HG02759 (cell line): ENCODE measurements at regions not wholly inside any gene's neighbourhood (a gene's known extent, or its start where the extent isn't known, plus 50 kb on each side); places are given as distances from the start of the nearest gene placed in this dataset.

Source experiments
- ATAC-seq: cut with Tn5 transposase; IDR thresholded peaks from one replicate; pipeline ENCODE4 v1.9.1; 2021; ENCODE audit warnings: mild to moderate bottlenecking, moderate library complexity; ENCODE audit not compliant: unreplicated experiment

- ATAC-seq = no peak
Measured at GRCh38 chr10:8227246-8227645, 172.8 kb downstream of the GATA3 start.

GRCh38 chr10:8229153-8229552 lies 174.7 kb downstream of the GATA3 start:
- no peak for ATAC-seq

- ATAC-seq = no peak
Measured at GRCh38 chr10:8230902-8231301, 176.4 kb downstream of the GATA3 start.

- no peak for ATAC-seq
Measured at GRCh38 chr10:8233049-8233448, 178.6 kb downstream of the GATA3 start.

- no peak for ATAC-seq
Measured at GRCh38 chr10:8233832-8234259, 179.4 kb downstream of the GATA3 start.

GRCh38 chr10:8235253-8236027 lies 181.0 kb downstream of the GATA3 start:
- ATAC-seq = no peak

GRCh38 chr10:8238986-8239385 lies 184.5 kb downstream of the GATA3 start:
- ATAC-seq = no peak

GRCh38 chr10:8240861-8241260 lies 186.4 kb downstream of the GATA3 start:
- no peak for ATAC-seq

- no peak for ATAC-seq
Measured at GRCh38 chr10:8242295-8242872, 187.9 kb downstream of the GATA3 start.

GRCh38 chr10:8245131-8245813 lies 190.8 kb downstream of the GATA3 start:
- no peak for ATAC-seq

GRCh38 chr10:8245814-8246142 lies 191.3 kb downstream of the GATA3 start:
- ATAC-seq = no peak

- no peak for ATAC-seq
Measured at GRCh38 chr10:8246548-8246947, 192.1 kb downstream of the GATA3 start.

GRCh38 chr10:8247191-8247590 lies 192.7 kb downstream of the GATA3 start:
- no peak for ATAC-seq

GRCh38 chr10:8248868-8249267 lies 194.4 kb downstream of the GATA3 start:
- ATAC-seq = no peak

GRCh38 chr10:8254350-8254749 lies 199.9 kb downstream of the GATA3 start:
- ATAC-seq = no peak

- ATAC-seq = no peak
Measured at GRCh38 chr10:8255301-8255700, 200.8 kb downstream of the GATA3 start.

- no peak for ATAC-seq
Measured at GRCh38 chr10:8260645-8261044, 206.2 kb downstream of the GATA3 start.

GRCh38 chr10:8262317-8262716 lies 207.8 kb downstream of the GATA3 start:
- ATAC-seq = no peak

GRCh38 chr10:8269976-8270375 lies 215.5 kb downstream of the GATA3 start:
- ATAC-seq = no peak

- no peak for ATAC-seq
Measured at GRCh38 chr10:8272794-8273425, 218.4 kb downstream of the GATA3 start.

GRCh38 chr10:8273749-8274148 lies 219.3 kb downstream of the GATA3 start:
- ATAC-seq = no peak

- no peak for ATAC-seq
Measured at GRCh38 chr10:8275911-8276310, 221.4 kb downstream of the GATA3 start.
